ENCODE measurements at regions not wholly inside any gene's neighbourhood (a gene's known extent, or its start where the extent isn't known, plus 50 kb on each side); places are given as distances from the start of the nearest gene placed in this dataset.
"Not testable (repeated sequence)": the region's sequence is repeated elsewhere in the genome, so short reads cannot be mapped to it uniquely, and the experiment has no call there.

GRCh38 chr6:139954463-139955071, 580.1 kb upstream of the CITED2 start:
- intact Hi-C loops (cut with micrococcal nuclease), result no loop called here

- intact Hi-C loops (cut with micrococcal nuclease), result not testable (repeated sequence)
These were observed 579.3 kb upstream of the CITED2 start for GRCh38 chr6:139953780-139954179.

DNA sequence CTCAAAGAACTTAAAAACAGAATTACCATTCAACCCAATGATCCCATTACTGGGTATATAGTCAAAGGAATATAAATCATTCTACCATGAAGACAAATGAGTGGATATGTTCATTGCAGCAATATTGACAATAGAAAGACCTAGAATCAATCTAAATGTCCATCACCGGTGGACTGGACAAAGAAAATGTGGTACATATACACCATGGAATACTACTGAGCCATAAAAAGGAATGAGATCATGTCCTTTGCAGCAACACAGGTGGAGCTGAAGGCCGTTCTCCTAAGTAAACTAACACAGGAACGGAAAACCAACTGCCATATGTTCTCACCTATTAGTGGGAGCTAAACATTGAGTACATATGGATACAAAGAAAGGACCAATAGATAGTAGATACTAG, 576.7 kb upstream of the CITED2 start:
- intact Hi-C loops (cut with micrococcal nuclease), result no loop called here

DNA sequence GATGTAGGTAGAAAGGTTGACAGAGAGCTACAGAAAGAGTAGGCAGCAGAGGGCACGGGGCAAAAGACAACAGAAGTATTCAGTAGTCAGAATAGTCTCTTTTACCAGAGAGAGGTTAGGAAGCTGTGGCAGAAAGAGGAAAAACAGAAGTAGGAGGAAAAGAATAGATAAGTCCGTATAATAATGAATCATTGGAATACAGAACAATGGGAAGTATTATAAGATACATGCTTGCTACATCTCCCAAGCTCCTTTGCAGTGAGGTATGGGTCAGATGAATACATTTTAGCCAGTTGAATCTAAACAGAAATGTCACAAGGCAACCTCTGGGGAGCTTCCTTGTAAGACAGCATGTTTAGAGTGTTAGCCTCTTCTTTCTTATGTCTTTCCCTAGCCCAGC, 570.5 kb upstream of the CITED2 start:
- intact Hi-C loops (cut with micrococcal nuclease), result no loop called here

DNA sequence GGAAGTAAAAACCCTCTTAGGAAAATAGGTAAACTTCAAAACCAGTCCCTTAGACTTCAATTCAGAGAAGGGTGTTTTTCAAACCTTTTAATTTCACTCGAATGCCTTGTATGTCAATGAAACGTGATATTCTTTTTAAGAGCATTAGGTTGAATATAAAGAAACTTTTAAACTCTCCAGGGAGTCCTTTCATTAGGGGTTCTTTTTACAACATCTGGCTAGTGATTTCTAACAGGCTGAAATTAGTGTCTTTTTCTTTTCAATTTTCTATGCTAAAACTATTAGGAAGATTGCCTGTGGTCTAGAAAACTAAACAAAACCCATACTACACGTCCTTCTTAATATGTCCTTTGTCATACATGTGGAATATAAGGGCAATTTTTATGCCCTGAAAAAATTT, 569.7 kb upstream of the CITED2 start:
- intact Hi-C loops (cut with micrococcal nuclease), result no loop called here

- intact Hi-C loops (cut with micrococcal nuclease), result no loop called here
These were observed 568.9 kb upstream of the CITED2 start for GRCh38 chr6:139943391-139943790.

DNA sequence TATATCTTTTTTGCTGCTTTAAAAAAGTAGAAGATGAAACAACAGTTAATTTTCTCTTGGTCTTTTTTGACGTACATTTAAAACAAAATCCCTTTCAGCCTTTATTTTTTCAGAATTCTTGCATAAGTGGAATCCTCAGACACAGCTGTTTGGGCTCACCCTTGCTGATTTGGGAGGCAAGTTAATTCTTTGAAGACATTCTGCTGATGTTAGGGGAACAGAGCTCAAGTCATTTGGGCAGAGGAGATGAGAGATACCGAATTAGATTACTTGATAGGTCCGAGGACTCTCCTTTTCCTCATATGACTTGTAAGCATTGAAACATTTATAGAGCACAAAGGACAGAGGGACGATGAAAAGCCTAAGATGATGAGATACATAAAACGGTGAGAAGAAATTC, 567.9 kb upstream of the CITED2 start:
- intact Hi-C loops (cut with micrococcal nuclease), result no loop called here

DNA sequence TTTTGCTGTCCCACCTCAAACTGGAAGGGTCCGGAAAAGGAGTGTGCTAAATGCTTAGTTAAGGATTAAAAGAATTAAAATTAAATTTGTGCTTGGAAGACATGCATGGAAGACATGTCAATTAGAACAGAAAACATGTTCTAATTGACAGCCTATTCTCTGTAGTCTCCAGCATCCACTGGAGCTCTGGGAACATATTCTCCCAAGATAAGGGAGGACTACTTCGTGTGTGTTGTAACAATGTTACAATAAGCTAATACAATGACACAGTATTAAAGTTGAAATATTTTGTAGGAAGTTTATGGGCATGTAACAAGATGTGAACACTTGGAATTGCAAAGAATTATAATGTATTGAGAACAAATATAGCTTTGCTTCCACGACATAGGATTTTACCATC, 567.4 kb upstream of the CITED2 start:
- intact Hi-C loops (cut with micrococcal nuclease), result no loop called here

DNA sequence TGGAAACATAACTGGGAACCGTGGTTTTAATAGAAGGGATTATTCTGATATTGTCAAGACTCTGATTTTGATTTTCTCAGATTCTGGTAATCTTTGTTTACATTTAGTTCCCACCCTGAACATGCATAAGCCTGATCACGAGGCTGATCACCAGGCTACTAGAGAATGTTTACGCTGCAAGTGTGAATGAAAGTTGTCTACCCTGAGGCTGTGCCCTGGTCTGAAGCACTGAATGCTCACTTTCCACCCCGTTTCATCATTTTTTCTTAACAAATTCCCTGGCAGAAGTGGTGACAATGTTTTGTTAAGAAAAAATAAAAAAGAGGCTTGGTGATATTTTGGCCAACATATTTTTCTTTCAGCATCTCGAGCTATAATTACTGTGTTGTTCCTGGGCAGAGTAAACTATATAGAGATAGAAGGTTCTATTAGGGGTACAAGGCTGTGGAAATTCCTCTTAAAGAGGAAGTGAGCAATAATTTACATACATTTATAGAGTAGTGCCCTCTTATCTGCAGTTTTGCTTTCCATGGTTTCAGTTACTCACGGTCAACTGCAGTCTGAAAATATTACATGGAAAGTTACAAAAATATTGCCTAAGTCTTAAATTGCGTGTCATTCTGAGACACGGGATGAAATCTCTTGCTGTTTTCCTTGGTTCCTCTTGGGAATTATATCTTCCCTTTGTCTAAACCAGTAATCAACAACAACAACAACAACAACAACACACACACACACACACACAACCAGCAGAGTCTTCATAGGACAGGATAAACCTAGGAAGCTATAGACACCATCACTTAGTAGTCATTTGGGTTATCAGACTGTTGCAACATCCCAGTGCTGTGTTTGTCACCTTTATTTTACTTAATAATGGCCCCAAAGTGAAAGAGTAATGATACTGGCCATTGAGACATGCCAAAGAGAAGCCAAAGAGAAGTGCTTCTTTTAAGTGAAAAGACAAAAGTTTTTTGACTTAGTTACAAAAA, 566.6 kb upstream of the CITED2 start:
- intact Hi-C loops (cut with micrococcal nuclease), result no loop called here

- intact Hi-C loops (cut with micrococcal nuclease), result no loop called here
These were observed 564.9 kb upstream of the CITED2 start for GRCh38 chr6:139939189-139939979.

- intact Hi-C loops (cut with micrococcal nuclease), result no loop called here
These were observed 558.2 kb upstream of the CITED2 start for GRCh38 chr6:139932671-139933070.

DNA sequence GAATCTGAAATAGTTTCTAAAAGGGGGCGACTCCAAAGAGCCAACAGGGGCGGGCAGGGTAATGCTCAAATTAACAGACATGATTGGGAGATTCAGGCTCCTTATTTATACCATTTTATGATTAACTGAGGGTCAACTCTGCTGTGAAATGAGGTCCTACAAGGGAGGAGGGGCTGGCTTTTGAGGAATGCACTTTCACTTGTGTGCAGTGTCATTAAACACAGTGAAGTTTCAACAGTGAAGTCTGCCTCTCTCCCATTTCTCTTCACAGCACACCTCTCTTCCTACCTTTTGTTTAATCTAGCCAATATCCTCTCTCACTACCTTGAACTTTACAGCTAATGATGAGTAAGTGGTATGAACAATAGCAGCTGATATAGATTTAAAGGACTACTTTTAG, 557.3 kb upstream of the CITED2 start:
- intact Hi-C loops (cut with micrococcal nuclease), result no loop called here

- intact Hi-C loops (cut with micrococcal nuclease), result loop anchor here (2.0 kb wide), 1 partner anchor 555 kb away; no protein-coding TSS in a partner anchor
These were observed 553.4 kb upstream of the CITED2 start for GRCh38 chr6:139927742-139928305.

DNA sequence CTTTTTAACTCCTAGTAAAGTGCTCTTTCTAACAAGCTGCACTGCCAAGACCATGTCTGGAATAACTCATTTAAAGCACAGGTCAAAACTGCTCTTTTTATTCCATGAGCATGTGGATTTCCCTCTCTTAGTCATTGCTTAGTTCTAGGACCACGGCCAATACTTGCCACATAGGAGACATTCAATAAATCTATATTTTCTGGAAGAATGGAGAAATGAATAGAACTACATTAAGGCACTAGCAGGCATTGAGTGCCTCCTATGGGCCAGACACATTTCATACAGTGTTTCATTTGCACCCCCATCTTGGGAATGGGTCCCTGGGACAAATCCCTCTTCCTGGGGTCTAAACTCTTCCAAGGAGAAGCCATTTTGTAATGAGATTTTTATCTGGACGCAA, 552.8 kb upstream of the CITED2 start:
- intact Hi-C loops (cut with micrococcal nuclease), result loop anchor here (2.0 kb wide), 1 partner anchor 554 kb away; no protein-coding TSS in a partner anchor

DNA sequence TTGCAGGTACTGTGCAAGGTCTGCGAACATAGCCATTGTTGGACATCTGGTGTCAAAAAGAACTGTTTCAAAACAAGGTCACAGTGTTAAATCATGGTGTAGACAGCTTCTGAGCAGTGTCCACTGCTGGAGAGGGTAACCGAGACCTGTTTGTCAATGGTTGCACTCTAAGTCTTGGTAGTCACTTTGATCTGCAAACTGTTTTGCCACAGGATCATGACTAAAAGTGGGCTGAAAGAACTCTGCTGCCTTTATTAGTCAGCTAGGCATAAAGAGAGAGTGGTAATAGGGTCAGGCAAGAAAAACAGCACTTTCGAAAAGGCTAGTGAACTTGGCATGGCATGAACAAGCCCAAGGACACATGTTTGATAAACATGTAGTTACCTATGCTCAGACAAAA, 552.3 kb upstream of the CITED2 start:
- intact Hi-C loops (cut with micrococcal nuclease), result loop anchor here (2.0 kb wide), 1 partner anchor 554 kb away; no protein-coding TSS in a partner anchor

GRCh38 chr6:139925894-139926641, 551.6 kb upstream of the CITED2 start:
- intact Hi-C loops (cut with micrococcal nuclease), result loop anchor here (2.0 kb wide), 1 partner anchor 553 kb away; no protein-coding TSS in a partner anchor

DNA sequence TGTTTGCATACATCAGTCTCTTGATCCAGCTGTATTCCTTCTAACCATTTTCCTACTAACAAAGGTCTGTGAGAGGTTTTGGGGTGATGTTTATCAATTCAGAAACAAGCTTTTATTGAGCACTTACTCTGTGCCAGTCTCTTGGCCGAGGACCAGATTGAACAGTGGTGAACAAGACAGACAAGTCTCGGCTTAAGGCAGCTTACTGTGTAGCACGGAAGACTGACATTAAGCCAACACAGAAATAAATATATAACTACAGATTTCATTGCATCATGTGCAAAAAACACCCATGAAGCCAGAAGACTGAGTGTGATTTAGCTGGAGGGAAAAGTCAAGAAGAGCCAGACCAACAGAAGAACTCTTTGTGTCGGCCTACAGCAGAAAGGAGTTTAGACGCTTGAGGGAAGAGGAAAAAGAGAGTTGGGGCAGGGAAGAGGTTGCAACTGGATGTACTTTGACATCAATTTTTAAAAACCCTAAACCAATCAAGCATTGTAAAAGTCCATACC, 549.6 kb upstream of the CITED2 start:
- intact Hi-C loops (cut with micrococcal nuclease), result no loop called here

GRCh38 chr6:139922236-139922635, 547.8 kb upstream of the CITED2 start:
- intact Hi-C loops (cut with micrococcal nuclease), result no loop called here

DNA sequence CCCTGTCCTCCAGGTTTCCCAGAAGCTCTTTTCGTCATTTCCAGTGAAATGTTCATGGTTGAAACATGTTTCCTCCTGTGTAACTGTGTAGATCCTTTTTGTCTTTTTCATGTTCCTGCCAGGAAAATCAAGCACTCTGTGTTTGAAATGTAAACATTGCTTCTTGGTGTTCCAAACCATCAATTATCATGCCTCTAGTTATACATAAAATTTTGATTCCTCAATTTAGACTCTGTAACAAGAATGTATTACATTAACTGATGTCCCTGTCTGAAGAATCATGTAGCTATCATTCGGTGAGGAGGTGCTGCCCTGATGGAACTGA, 546.3 kb upstream of the CITED2 start:
- intact Hi-C loops (cut with micrococcal nuclease), result no loop called here

- intact Hi-C loops (cut with micrococcal nuclease), result no loop called here
These were observed 545.8 kb upstream of the CITED2 start for GRCh38 chr6:139920027-139920775.

Measured in T-helper 2 cell treated with Interferon-gamma antibody and Interleukin-4, amounts not matched to agents 100 ng/mL and 5 ng/mL, for 36 hours (primary cell).